Neutrophil (primary cell): ENCODE measurements at regions not wholly inside any gene's neighbourhood (a gene's known extent, or its start where the extent isn't known, plus 50 kb on each side); places are given as distances from the start of the nearest gene placed in this dataset.

Source experiments
- H3K27ac ChIP-seq: fragments of 200-600 bp; sonication (generic); 2 replicates; pipeline ENCODE4 v1.5.1; 2016; ENCODE audit warnings: mild to moderate bottlenecking, moderate library complexity
- H3K27me3 ChIP-seq: fragments of 200-600 bp; sonication (generic); 2 replicates; pipeline ENCODE4 v1.6.0; 2016; ENCODE audit warnings: mild to moderate bottlenecking
- H3K36me3 ChIP-seq: fragments of 200-600 bp; sonication (generic); 2 replicates; pipeline ENCODE4 v1.5.1; 2017
- H3K4me1 ChIP-seq, 2 experiments: fragments of 200-600 bp in 1 of 2; sonication (generic) in 1 of 2; 1 replicate in 1 of 2; 2 replicates in 1 of 2; pipeline versions ENCODE4 v1.5.1 to v1.6.1; 2013 to 2016; ENCODE audit warnings: low read depth in 1 of 2, low read length in 1 of 2, mild to moderate bottlenecking in 1 of 2, moderate library complexity in 1 of 2; ENCODE audit not compliant: control insufficient read depth in 1 of 2, insufficient read depth in 1 of 2
- H3K4me3 ChIP-seq, 2 experiments: fragments of 200-600 bp in 1 of 2; sonication (generic) in 1 of 2; 1 replicate in 1 of 2; 2 replicates in 1 of 2; pipeline ENCODE4 v1.5.1; 2013 to 2016; ENCODE audit warnings: low read depth in 1 of 2, low read length in 1 of 2, mild to moderate bottlenecking in 1 of 2, moderate library complexity in 1 of 2
- H3K9me3 ChIP-seq: fragments of 200-600 bp; sonication (generic); 2 replicates; pipeline ENCODE4 v1.5.1; 2016
- CTCF ChIP-seq: fragments of 200-600 bp; sonication (generic); IDR thresholded peaks from 2 replicates; pipeline ENCODE4 v1.5.1; 2016; ENCODE audit warnings: antibody characterized with exemption

DNA sequence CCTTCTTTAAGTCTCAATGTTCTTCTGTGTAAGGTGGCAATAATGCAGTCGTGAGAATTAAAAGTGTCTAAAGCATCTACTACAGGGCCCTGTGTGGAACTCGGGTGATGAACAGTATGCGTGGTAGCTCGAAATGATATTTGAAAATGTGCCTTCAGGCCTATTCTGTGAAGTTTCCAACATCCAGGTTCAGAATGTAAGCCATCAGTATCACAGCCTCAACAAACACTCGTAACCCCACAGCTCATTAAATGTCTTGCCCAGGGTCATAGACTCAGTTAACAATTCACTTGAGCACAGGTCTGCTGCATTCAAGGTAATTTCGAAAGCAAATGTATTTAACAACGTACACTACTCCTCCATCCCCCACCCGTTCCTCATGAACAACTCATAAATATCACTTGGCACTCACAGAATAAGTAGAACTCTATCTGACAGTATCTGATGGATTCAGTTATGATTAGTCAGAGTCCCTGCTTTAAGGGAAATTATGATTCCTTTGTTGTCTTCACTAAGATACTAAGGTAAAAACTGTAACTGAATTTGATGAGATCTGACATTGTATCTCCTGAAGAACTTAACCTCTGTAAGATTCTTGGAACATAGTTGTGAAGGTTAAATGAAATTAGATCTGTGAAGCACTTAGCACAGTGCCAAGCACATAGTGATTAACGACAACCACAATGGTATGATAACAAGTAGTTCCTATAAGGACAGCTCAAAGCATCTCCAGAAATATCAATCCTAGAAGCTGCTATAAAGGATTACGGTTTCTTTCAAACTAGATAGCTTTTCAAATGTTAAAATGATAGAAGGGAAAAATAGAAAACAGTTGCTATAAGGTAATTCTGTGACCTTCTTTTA, 642.3 kb downstream of the TBL1XR1 start:
- Histone ChIP-seq H3K4me1 (no peaks in the 10 kb centered on the region), H3K27ac (no peak overlapping the region), H3K9me3 (no peaks in the 10 kb centered on the region), H3K27me3 (no peaks in the 10 kb centered on the region), H3K4me3 (no peak overlapping the region), H3K36me3 (no peaks in the 10 kb centered on the region)
- no peak for TF ChIP-seq CTCF

DNA sequence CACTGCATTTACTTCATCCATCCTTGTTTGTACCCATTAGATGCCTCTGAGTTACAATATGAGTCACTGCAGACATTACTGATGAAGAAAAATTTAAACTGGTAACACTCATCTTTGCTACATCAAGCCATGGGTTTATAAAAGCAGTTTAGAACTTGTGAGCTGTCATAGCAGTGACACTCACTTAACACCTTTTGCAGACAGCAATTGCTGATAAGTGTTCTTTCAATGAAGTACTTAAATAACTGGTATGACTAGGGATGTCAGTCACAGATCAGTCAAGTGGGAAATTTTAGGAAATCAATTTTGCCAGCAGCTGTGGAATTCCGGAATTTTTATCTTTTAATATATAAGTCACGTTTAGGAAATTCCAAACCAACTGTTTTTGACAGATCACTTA, 643.0 kb downstream of the TBL1XR1 start:
- Histone ChIP-seq H3K27me3 (no peaks in the 10 kb centered on the region), H3K4me1 (no peaks in the 10 kb centered on the region), H3K4me3 (no peak overlapping the region), H3K27ac (no peak overlapping the region), H3K9me3 (no peaks in the 10 kb centered on the region), H3K36me3 (no peaks in the 10 kb centered on the region)
- no peak for TF ChIP-seq CTCF

DNA sequence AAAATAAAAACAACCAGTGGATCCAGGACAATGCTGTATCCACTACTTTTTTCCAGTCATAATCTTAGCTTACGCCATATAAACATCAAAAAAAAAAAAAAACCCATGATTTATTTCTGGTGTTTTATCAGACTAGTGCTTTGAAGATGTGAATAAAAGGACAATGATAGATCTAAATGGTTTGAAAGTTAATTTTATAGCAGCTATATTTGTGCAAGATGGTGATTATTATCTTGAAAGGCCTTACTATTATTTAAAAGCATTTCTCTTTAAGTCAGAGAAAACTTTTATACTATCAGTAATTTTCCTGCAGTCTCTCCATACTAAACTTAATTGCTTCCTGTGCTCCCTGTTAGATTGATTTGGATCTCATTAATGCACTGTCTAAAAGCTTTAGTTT, 670.3 kb downstream of the TBL1XR1 start:
- no peaks in the 10 kb centered on the region for H3K9me3 ChIP-seq
- H3K27ac ChIP-seq: no peak overlapping the region
- H3K4me1 ChIP-seq: no peaks in the 10 kb centered on the region
- no peak for TF ChIP-seq CTCF
- H3K27me3 ChIP-seq: no peaks in the 10 kb centered on the region
- H3K36me3 ChIP-seq: no peaks in the 10 kb centered on the region
- H3K4me3 ChIP-seq: no peak overlapping the region

- no peaks in the 10 kb centered on the region for H3K4me1 ChIP-seq
- no peak overlapping the region for H3K27ac ChIP-seq
- TF ChIP-seq CTCF: no peak
- no peak overlapping the region for H3K4me3 ChIP-seq
- H3K27me3 ChIP-seq: no peaks in the 10 kb centered on the region
- no peaks in the 10 kb centered on the region for H3K9me3 ChIP-seq
- no peaks in the 10 kb centered on the region for H3K36me3 ChIP-seq
These were observed 671.1 kb downstream of the TBL1XR1 start for GRCh38 chr3:176526225-176526624.

- no peak for TF ChIP-seq CTCF
- Histone ChIP-seq H3K36me3 (no peaks in the 10 kb centered on the region), H3K4me3 (no peak overlapping the region), H3K27ac (no peak overlapping the region), H3K9me3 (no peaks in the 10 kb centered on the region), H3K4me1 (no peaks in the 10 kb centered on the region), H3K27me3 (no peaks in the 10 kb centered on the region)
These were observed 674.2 kb downstream of the TBL1XR1 start for GRCh38 chr3:176523114-176523513.
